ENCODE measurements at regions not wholly inside any gene's neighbourhood (a gene's known extent, or its start where the extent isn't known, plus 50 kb on each side); places are given as distances from the start of the nearest gene placed in this dataset.

- Histone ChIP-seq H3K27ac (no peak overlapping the region), H3K9ac (no peak overlapping the region), H3K4me1 (ENCODE audit: low read depth, poor library complexity, severe bottlenecking) (peaks cover 19% of the 10 kb centered on the region), H3K79me2 (ENCODE audit: insufficient read depth, low read depth) (no peaks in the 10 kb centered on the region), H4K20me1 (ENCODE audit: insufficient read depth) (no peaks in the 10 kb centered on the region), H2AFZ (ENCODE audit: low read depth) (no peak overlapping the region), H3K27me3 (ENCODE audit: insufficient read depth, low read depth) (no peaks in the 10 kb centered on the region), H3K4me2 (no peak overlapping the region), H3K4me3 (IDR thresholded peaks at IDR 0.05; ENCODE audit: insufficient read depth, low read depth, low read length) (no peak overlapping the region), H3K36me3 (ENCODE audit: insufficient read depth) (no peaks in the 10 kb centered on the region)
- TF ChIP-seq CTCF (conservative IDR thresholded peaks at IDR 0.05; ENCODE audit: low read depth, low read length), result no peak
Observed at GRCh38 chr15:36465304-36465703, 114.1 kb upstream of the CDIN1 start.

DNA sequence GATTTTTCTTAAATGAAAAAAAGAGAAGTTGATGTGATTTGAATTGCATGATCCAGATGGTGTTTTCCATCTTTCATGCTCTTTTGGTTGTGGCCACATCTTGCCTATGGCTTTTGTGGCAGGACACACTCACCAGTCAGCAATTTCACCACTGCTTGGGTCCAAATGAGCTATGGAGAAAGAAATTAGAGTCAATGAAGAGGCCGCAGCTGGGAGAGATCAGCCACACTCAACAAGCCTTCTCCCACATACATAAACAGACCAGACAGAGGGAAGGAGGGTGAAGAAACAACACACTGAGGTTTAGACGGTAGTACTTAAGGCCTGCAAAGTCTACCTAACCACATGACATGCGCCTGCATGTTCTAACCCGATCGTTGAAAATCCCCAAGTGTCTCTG is 110.7 kb upstream of the CDIN1 start:
- peak overlapping the region; percentile 52 for H3K4me2 ChIP-seq
- H2AFZ ChIP-seq (ENCODE audit: low read depth), result peak overlapping the region; percentile 28; the same call in 1 of the 2 replicates
- H3K4me1 ChIP-seq (ENCODE audit: low read depth, poor library complexity, severe bottlenecking), result peaks cover 19% of the 10 kb centered on the region
- no peak for TF ChIP-seq CTCF (conservative IDR thresholded peaks at IDR 0.05; ENCODE audit: low read depth, low read length)
- no peak overlapping the region for H3K4me3 ChIP-seq (IDR thresholded peaks at IDR 0.05; ENCODE audit: insufficient read depth, low read depth, low read length)
- H3K36me3 ChIP-seq (ENCODE audit: insufficient read depth), result no peaks in the 10 kb centered on the region
- H3K9ac ChIP-seq, result peak overlapping the region; percentile 26; the same call in 1 of the 2 replicates
- no peaks in the 10 kb centered on the region for H4K20me1 ChIP-seq (ENCODE audit: insufficient read depth)
- H3K27ac ChIP-seq, result peak overlapping the region; percentile 50; the same call in 1 of the 2 replicates
- H3K27me3 ChIP-seq (ENCODE audit: insufficient read depth, low read depth), result no peaks in the 10 kb centered on the region
- H3K79me2 ChIP-seq (ENCODE audit: insufficient read depth, low read depth), result no peaks in the 10 kb centered on the region

DNA sequence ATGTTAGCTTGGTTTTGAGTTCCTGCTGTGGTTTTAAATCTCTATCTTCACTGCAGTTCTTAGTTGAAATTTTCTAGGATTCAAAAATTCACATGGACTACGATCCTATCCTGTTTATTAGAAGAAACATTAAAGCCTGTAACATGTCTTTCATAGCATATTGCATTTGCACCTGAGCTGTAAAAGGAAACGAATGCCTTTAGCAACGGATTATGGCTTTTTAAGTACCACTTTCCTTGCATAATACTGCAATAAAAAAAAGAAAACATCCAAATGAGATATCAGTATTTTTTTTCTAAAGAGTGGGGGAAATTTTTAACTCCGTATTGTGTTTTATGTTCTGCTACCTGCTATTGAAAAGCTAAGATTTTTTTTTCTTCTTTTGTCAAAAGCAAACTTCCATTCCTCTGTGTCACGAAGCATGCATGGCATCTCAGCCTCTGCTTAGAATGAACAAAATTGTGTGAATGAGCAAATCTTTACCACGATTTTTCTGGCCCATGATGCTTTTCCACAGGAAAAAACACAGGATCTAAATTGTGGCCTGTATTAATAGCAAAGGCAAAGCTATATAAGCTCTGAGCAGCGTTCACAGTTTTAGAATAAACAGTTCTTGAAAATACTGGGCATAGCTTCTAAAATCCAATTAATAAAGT is 110.0 kb upstream of the CDIN1 start:
- Histone ChIP-seq H3K4me1 (ENCODE audit: low read depth, poor library complexity, severe bottlenecking) (peaks cover 19% of the 10 kb centered on the region), H3K27ac (peak overlapping the region; percentile 50), H2AFZ (ENCODE audit: low read depth) (peak overlapping the region; percentile 28; the same call in 1 of the 2 replicates), H3K79me2 (ENCODE audit: insufficient read depth, low read depth) (no peaks in the 10 kb centered on the region), H4K20me1 (ENCODE audit: insufficient read depth) (no peaks in the 10 kb centered on the region), H3K9ac (peak overlapping the region; percentile 26; the same call in 1 of the 2 replicates), H3K36me3 (ENCODE audit: insufficient read depth) (no peaks in the 10 kb centered on the region), H3K4me2 (peak overlapping the region; percentile 52), H3K27me3 (ENCODE audit: insufficient read depth, low read depth) (no peaks in the 10 kb centered on the region), H3K4me3 (IDR thresholded peaks at IDR 0.05; ENCODE audit: insufficient read depth, low read depth, low read length) (no peak overlapping the region)
- TF ChIP-seq CTCF (conservative IDR thresholded peaks at IDR 0.05; ENCODE audit: low read depth, low read length), result no peak

- H3K4me2 ChIP-seq, result no peak overlapping the region
- H2AFZ ChIP-seq (ENCODE audit: low read depth), result no peak overlapping the region
- H4K20me1 ChIP-seq (ENCODE audit: insufficient read depth), result no peaks in the 10 kb centered on the region
- no peaks in the 10 kb centered on the region for H3K27me3 ChIP-seq (ENCODE audit: insufficient read depth, low read depth)
- H3K4me3 ChIP-seq (IDR thresholded peaks at IDR 0.05; ENCODE audit: insufficient read depth, low read depth, low read length), result no peak overlapping the region
- no peak overlapping the region for H3K27ac ChIP-seq
- H3K9ac ChIP-seq, result no peak overlapping the region
- no peak for TF ChIP-seq CTCF (conservative IDR thresholded peaks at IDR 0.05; ENCODE audit: low read depth, low read length)
- no peaks in the 10 kb centered on the region for H3K36me3 ChIP-seq (ENCODE audit: insufficient read depth)
- H3K79me2 ChIP-seq (ENCODE audit: insufficient read depth, low read depth), result no peaks in the 10 kb centered on the region
- H3K4me1 ChIP-seq (ENCODE audit: low read depth, poor library complexity, severe bottlenecking), result peaks cover 19% of the 10 kb centered on the region
Observed at GRCh38 chr15:36472672-36473071, 106.8 kb upstream of the CDIN1 start.

All from KMS-11 (cell line).